H1 (cell line): ENCODE measurements at regions not wholly inside any gene's neighbourhood (a gene's known extent, or its start where the extent isn't known, plus 50 kb on each side); places are given as distances from the start of the nearest gene placed in this dataset.

Experiments used
- CTCF ChIA-PET: fragments of 300-600 bp; sonication (Branson Sonifier 250); formaldehyde crosslinking; loops from one replicate; lab custom pipeline; 2021; ENCODE audit not compliant: partially characterized antibody; lab: Charles Lee
- POLR2A ChIA-PET: fragments of 300-600 bp; sonication (Branson Sonifier 250); formaldehyde crosslinking; loops from one replicate; lab custom pipeline; 2021; ENCODE audit warnings: inconsistent platforms; ENCODE audit not compliant: partially characterized antibody; lab: Charles Lee
- DNase-seq, 2 experiments: peaks; one replicate each; pipeline versions ENCODE4 v3.0.0 to v3.0.0-alpha.2; 2010 to 2022; ENCODE audit warnings: low spot score in 2 of 2, low read depth in 1 of 2, mixed read lengths in 1 of 2
- FAIRE-seq: peaks from 2 replicates; lab custom pipeline; 2011; peaks lifted over from hg19 to GRCh38; lab: Jason Lieb, UNC
- H2AFZ ChIP-seq: 2 replicates; pipeline ENCODE4 v1.8.1; 2012; ENCODE audit warnings: low read length, inconsistent platforms
- H2AK5ac ChIP-seq: 2 replicates; pipeline ENCODE4 v1.6.1; 2013; ENCODE audit warnings: low read depth, low read length
- H2BK120ac ChIP-seq: replicated peaks from 2 replicates; pipeline ENCODE3; 2013; ENCODE audit warnings: low read depth, low read length, inconsistent platforms
- H2BK12ac ChIP-seq: 2 replicates; pipeline ENCODE4 v1.6.1; 2013; ENCODE audit warnings: low read depth, low read length
- H2BK15ac ChIP-seq: 2 replicates; pipeline ENCODE4 v1.6.1; 2013; ENCODE audit warnings: low read length
- H2BK20ac ChIP-seq: 2 replicates; pipeline ENCODE4 v1.6.1; 2013; ENCODE audit warnings: low read length
- H2BK5ac ChIP-seq: 2 replicates; pipeline ENCODE4 v1.6.1; 2013; ENCODE audit warnings: low read depth, low read length
- H3K14ac ChIP-seq: 2 replicates; pipeline ENCODE4 v1.6.1; 2013; ENCODE audit warnings: inconsistent platforms; ENCODE audit not compliant: insufficient read length
- H3K18ac ChIP-seq: 2 replicates; pipeline ENCODE4 v1.6.1; 2013; ENCODE audit warnings: low read length; ENCODE audit errors: extremely low read depth
- H3K23ac ChIP-seq: 2 replicates; pipeline ENCODE4 v1.6.1; 2013; ENCODE audit warnings: inconsistent platforms; ENCODE audit not compliant: insufficient read length
- H3K23me2 ChIP-seq: 2 replicates; pipeline ENCODE4 v1.6.1; 2013; ENCODE audit warnings: low read depth, low read length
- H3K27ac ChIP-seq: 2 replicates; pipeline ENCODE4 v1.6.1; 2011; ENCODE audit warnings: low read depth, low read length, inconsistent platforms
- H3K27me3 ChIP-seq, 4 experiments: replicated peaks in 1 of 4; 1 replicate in 1 of 4; 2 replicates in 3 of 4; pipeline versions ENCODE4 v1.6.1 to v1.8.1; 2011 to 2013; ENCODE audit warnings: low read length in 3 of 4, mild to moderate bottlenecking in 3 of 4, inconsistent platforms in 2 of 4, mixed read lengths in 2 of 4, moderate library complexity in 1 of 4; ENCODE audit not compliant: control insufficient read depth in 3 of 4, insufficient read depth in 3 of 4; ENCODE audit errors: extremely low read depth in 1 of 4
- H3K36me3 ChIP-seq, 4 experiments: 2 replicates each; pipeline versions ENCODE4 v1.6.1 to v1.8.1; 2011 to 2013; ENCODE audit warnings: mild to moderate bottlenecking in 4 of 4, low read length in 3 of 4, moderate library complexity in 2 of 4, control low read depth in 1 of 4, inconsistent platforms in 1 of 4; ENCODE audit not compliant: insufficient read depth in 4 of 4, control insufficient read depth in 2 of 4
- H3K4ac ChIP-seq: replicated peaks from 2 replicates; pipeline ENCODE3; 2013; ENCODE audit warnings: low read length, low read depth, mixed read lengths, inconsistent platforms; ENCODE audit not compliant: insufficient read length
- H3K4me1 ChIP-seq, 4 experiments: replicated peaks in 1 of 4; 1 replicate in 1 of 4; 2 replicates in 3 of 4; pipeline versions ENCODE4 v1.6.1 to v1.8.1; 2011 to 2013; ENCODE audit warnings: low read length in 3 of 4, inconsistent platforms in 2 of 4, mixed read lengths in 1 of 4; ENCODE audit not compliant: insufficient read depth in 4 of 4, control insufficient read depth in 3 of 4
- H3K4me2 ChIP-seq, 2 experiments: 2 replicates each; pipeline versions ENCODE4 v1.6.1 to v1.8.1; 2011 to 2013; ENCODE audit warnings: low read depth in 2 of 2, low read length in 2 of 2, control low read depth in 1 of 2, inconsistent platforms in 1 of 2, mild to moderate bottlenecking in 1 of 2; ENCODE audit not compliant: insufficient read depth in 1 of 2
- H3K4me3 ChIP-seq, 4 experiments: fragments of 200-600, 300-600 bp in 1 of 4; sonication (generic), shearing (Covaris generic), sonication (Bioruptor Twin) in 1 of 4; 2 replicates each; pipeline versions ENCODE4 v1.5.1 to v1.8.1; 2011 to 2016; ENCODE audit warnings: low read length in 4 of 4, low read depth in 3 of 4, control low read depth in 2 of 4, inconsistent platforms in 2 of 4, mild to moderate bottlenecking in 2 of 4, mixed read lengths in 1 of 4, moderate library complexity in 1 of 4; ENCODE audit not compliant: insufficient read depth in 2 of 4; ENCODE audit errors: extremely low read depth in 1 of 4
- H3K56ac ChIP-seq: replicated peaks from 2 replicates; pipeline ENCODE3; 2013; ENCODE audit warnings: low read depth, mild to moderate bottlenecking, mixed read lengths, low read length, inconsistent platforms; ENCODE audit not compliant: insufficient read length
- H3K79me1 ChIP-seq: 2 replicates; pipeline ENCODE4 v1.6.1; 2013; ENCODE audit warnings: low read depth, low read length, control low read depth
- H3K79me2 ChIP-seq, 2 experiments: 2 replicates each; pipeline versions ENCODE4 v1.6.1 to v1.8.1; 2012 to 2013; ENCODE audit warnings: low read length in 2 of 2, mild to moderate bottlenecking in 2 of 2, inconsistent platforms in 1 of 2; ENCODE audit not compliant: insufficient read depth in 2 of 2, control insufficient read depth in 1 of 2
- H3K9ac ChIP-seq, 4 experiments: replicated peaks in 1 of 4; 1 replicate in 1 of 4; 2 replicates in 3 of 4; pipeline versions ENCODE4 v1.6.1 to v1.8.1; 2011 to 2013; ENCODE audit warnings: low read depth in 3 of 4, low read length in 3 of 4, control low read depth in 2 of 4, mild to moderate bottlenecking in 2 of 4, moderate library complexity in 2 of 4, inconsistent platforms in 1 of 4; ENCODE audit errors: extremely low read depth in 1 of 4
- H3K9me3 ChIP-seq, 2 experiments: 2 replicates each; pipeline versions ENCODE4 v1.6.1 to v1.8.1; 2012 to 2013; ENCODE audit warnings: mild to moderate bottlenecking in 2 of 2, moderate library complexity in 2 of 2, control low read depth in 1 of 2, inconsistent platforms in 1 of 2, low read depth in 1 of 2, low read length in 1 of 2, mixed read lengths in 1 of 2; ENCODE audit not compliant: insufficient read depth in 2 of 2
- H4K20me1 ChIP-seq, 2 experiments: replicated peaks in 1 of 2; 2 replicates each; pipeline versions ENCODE3 to v1.8.1; 2011 to 2013; ENCODE audit warnings: inconsistent platforms in 2 of 2, low read length in 2 of 2, mild to moderate bottlenecking in 1 of 2; ENCODE audit not compliant: insufficient read depth in 2 of 2, control insufficient read depth in 1 of 2
- H4K5ac ChIP-seq: 2 replicates; pipeline ENCODE4 v1.6.1; 2013; ENCODE audit warnings: low read length, low read depth, mixed read lengths, inconsistent platforms; ENCODE audit not compliant: insufficient read length
- H4K8ac ChIP-seq: 2 replicates; pipeline ENCODE4 v1.8.0; 2013; ENCODE audit warnings: mild to moderate bottlenecking, moderate library complexity, low read length, inconsistent platforms; ENCODE audit not compliant: insufficient read depth; ENCODE audit errors: extremely low read depth
- H4K91ac ChIP-seq: replicated peaks from 2 replicates; pipeline ENCODE3; 2013; ENCODE audit warnings: low read length, mixed read lengths, inconsistent platforms; ENCODE audit not compliant: insufficient read length
- CHD1 ChIP-seq: IDR thresholded peaks from 2 replicates; pipeline ENCODE4 v1.6.1; 2012; ENCODE audit warnings: low read depth, low read length, improper control_type of control experiment
- EGR1 ChIP-seq: IDR thresholded peaks from 2 replicates; pipeline ENCODE4 v1.6.1; 2011; ENCODE audit warnings: low read depth, low read length, borderline replicate concordance
- HDAC6 ChIP-seq: IDR thresholded peaks from one replicate; pipeline ENCODE4 v1.7.1; 2012; ENCODE audit warnings: low read depth, mild to moderate bottlenecking, inconsistent platforms, low read length, moderate library complexity
- MAX ChIP-seq: IDR thresholded peaks from 2 replicates; pipeline ENCODE4 v1.6.1; 2012; ENCODE audit warnings: inconsistent platforms
- POU5F1 ChIP-seq: IDR thresholded peaks from 2 replicates; pipeline ENCODE4 v1.6.1; 2011; ENCODE audit warnings: low read depth, mild to moderate bottlenecking, low read length, moderate library complexity
- RBBP5 ChIP-seq: IDR thresholded peaks from 2 replicates; pipeline ENCODE4 v1.7.1; 2012; ENCODE audit warnings: low read depth, mild to moderate bottlenecking, inconsistent platforms, low read length, moderate library complexity, borderline replicate concordance
- SIN3A ChIP-seq, 2 experiments: IDR thresholded peaks in 1 of 2; conservative IDR thresholded peaks in 1 of 2; 2 replicates each; pipeline ENCODE4 v1.6.1; 2011 to 2012; ENCODE audit warnings: low read length in 2 of 2, improper control_type of control experiment in 1 of 2, low read depth in 1 of 2, mild to moderate bottlenecking in 1 of 2
- SIX5 ChIP-seq: IDR thresholded peaks from 2 replicates; pipeline ENCODE4 v1.6.1; 2011; ENCODE audit warnings: mild to moderate bottlenecking, low read depth, low read length
- SP1 ChIP-seq: IDR thresholded peaks from 2 replicates; pipeline ENCODE4 v1.6.1; 2011; ENCODE audit warnings: low read depth, low read length
- SP4 ChIP-seq: IDR thresholded peaks from 2 replicates; pipeline ENCODE4 v1.6.1; 2012; ENCODE audit warnings: low read length, inconsistent platforms
- TAF1 ChIP-seq: IDR thresholded peaks from 2 replicates; pipeline ENCODE4 v1.6.1; 2011; ENCODE audit warnings: mild to moderate bottlenecking, low read depth, low read length
- TBP ChIP-seq: IDR thresholded peaks from 2 replicates; pipeline ENCODE4 v1.6.1; 2011; ENCODE audit warnings: low read depth, low read length, improper control_type of control experiment

GRCh38 chr4:106793933-106794332 is 242.2 kb downstream of the DKK2 start:
- DNase-seq: no peak
- H3K9me3 ChIP-seq: no peaks in the 10 kb centered on the region
- no peak overlapping the region for H2BK5ac ChIP-seq
- no peak overlapping the region for H3K14ac ChIP-seq
- H4K20me1 ChIP-seq: no peaks in the 10 kb centered on the region
- no peak overlapping the region for H2AK5ac ChIP-seq
- H3K4ac ChIP-seq: no peak overlapping the region
- POLR2A ChIA-PET: no interaction called here
- no peak overlapping the region for H2BK12ac ChIP-seq
- H2AFZ ChIP-seq: no peak overlapping the region
- H4K5ac ChIP-seq: no peak overlapping the region
- H4K91ac ChIP-seq: no peak overlapping the region
- no peaks in the 10 kb centered on the region for H3K79me1 ChIP-seq
- H3K4me2 ChIP-seq: no peak overlapping the region
- TF ChIP-seq SIX5: no peak
- no peak for TF ChIP-seq HDAC6
- no peak for TF ChIP-seq SP4
- no peak for TF ChIP-seq TAF1
- TF ChIP-seq SP1: no peak
- TF ChIP-seq CHD1: no peak
- no peak for TF ChIP-seq RBBP5
- no peak for TF ChIP-seq MAX
- no peak for TF ChIP-seq TBP
- TF ChIP-seq POU5F1: no peak
- TF ChIP-seq SIN3A (conservative IDR thresholded peaks at IDR 0.05 in 1 of 2, IDR thresholded peaks at IDR 0.05 in 1 of 2; ENCODE audit: low read depth in 1 of 2, low read length in 2 of 2): no peak
- no peak for TF ChIP-seq EGR1
- TF ChIP-seq, all 59 proteins: peak for 0
- Histone ChIP-seq H2BK120ac (no peak overlapping the region), H3K23me2 (no peaks in the 10 kb centered on the region), H2BK15ac (no peak overlapping the region), H3K4me3 (no peak overlapping the region), H3K56ac (no peak overlapping the region), H3K27ac (no peak overlapping the region), H2BK20ac (no peak overlapping the region), H3K27me3 (no peaks in the 10 kb centered on the region), H3K9ac (no peak overlapping the region), H3K79me2 (no peaks in the 10 kb centered on the region), H4K8ac (no peak overlapping the region), H3K23ac (no peak overlapping the region), H3K4me1 (no peaks in the 10 kb centered on the region), H3K36me3 (no peaks in the 10 kb centered on the region), H3K18ac (no peak overlapping the region)
- no peak for FAIRE-seq
- CTCF ChIA-PET: no interaction called here
